Karpas-422 (cell line): ENCODE measurements at regions not wholly inside any gene's neighbourhood (a gene's known extent, or its start where the extent isn't known, plus 50 kb on each side); places are given as distances from the start of the nearest gene placed in this dataset.

Experiments used
- DNase-seq: peaks from one replicate; pipeline ENCODE4 v3.0.0-alpha.2; 2015
- H2AFZ ChIP-seq: fragments of 200-600 bp; sonication (generic); 2 replicates; pipeline ENCODE4 v1.6.1; 2014; ENCODE audit warnings: antibody characterized with exemption, low read length, mixed read lengths
- H3K27ac ChIP-seq: fragments of 200-600 bp; sonication (generic); 2 replicates; pipeline ENCODE4 v1.5.1; 2014; ENCODE audit warnings: mild to moderate bottlenecking, low read length, moderate library complexity
- H3K27me3 ChIP-seq: fragments of 200-600 bp; sonication (generic); 2 replicates; pipeline ENCODE4 v1.6.1; 2014; ENCODE audit warnings: low read length, mixed read lengths
- H3K36me3 ChIP-seq: fragments of 200-600 bp; sonication (generic); 2 replicates; pipeline ENCODE4 v1.6.1; 2014; ENCODE audit warnings: low read length, mixed read lengths; ENCODE audit not compliant: insufficient read depth
- H3K4me1 ChIP-seq: fragments of 200-600 bp; sonication (generic); 2 replicates; pipeline ENCODE4 v1.6.1; 2014; ENCODE audit warnings: mild to moderate bottlenecking, low read length, mixed read lengths
- H3K4me2 ChIP-seq: fragments of 200-600 bp; sonication (generic); 2 replicates; pipeline ENCODE4 v1.6.1; 2014; ENCODE audit warnings: low read length, low read depth, mild to moderate bottlenecking; ENCODE audit not compliant: poor library complexity, severe bottlenecking
- H3K4me3 ChIP-seq: fragments of 200-600 bp; sonication (generic); 2 replicates; pipeline ENCODE4 v1.5.1; 2014; ENCODE audit warnings: mild to moderate bottlenecking, antibody characterized with exemption, low read length, mixed read lengths
- H3K79me2 ChIP-seq: fragments of 200-600 bp; sonication (generic); 2 replicates; pipeline ENCODE4 v1.6.1; 2014; ENCODE audit warnings: mild to moderate bottlenecking, low read length, mixed read lengths
- H3K9ac ChIP-seq: fragments of 200-600 bp; sonication (generic); 2 replicates; pipeline ENCODE4 v1.6.0; 2014; ENCODE audit warnings: low read length
- H3K9me2 ChIP-seq: fragments of 200-600 bp; sonication (generic), shearing (Covaris generic); replicated peaks from 2 replicates; pipeline ENCODE4 v1.6.0; 2014; ENCODE audit warnings: mild to moderate bottlenecking, low read length, moderate library complexity; ENCODE audit not compliant: insufficient read depth
- H3K9me3 ChIP-seq: fragments of 300-700, 200-600 bp; sonication (generic); 2 replicates; pipeline ENCODE4 v1.6.1; 2014; ENCODE audit warnings: low read length, mixed read lengths
- H4K20me1 ChIP-seq: fragments of 200-600 bp; sonication (generic); 2 replicates; pipeline ENCODE4 v1.6.1; 2014; ENCODE audit warnings: mild to moderate bottlenecking, antibody characterized with exemption, low read length, low read depth; ENCODE audit not compliant: insufficient read depth

DNA sequence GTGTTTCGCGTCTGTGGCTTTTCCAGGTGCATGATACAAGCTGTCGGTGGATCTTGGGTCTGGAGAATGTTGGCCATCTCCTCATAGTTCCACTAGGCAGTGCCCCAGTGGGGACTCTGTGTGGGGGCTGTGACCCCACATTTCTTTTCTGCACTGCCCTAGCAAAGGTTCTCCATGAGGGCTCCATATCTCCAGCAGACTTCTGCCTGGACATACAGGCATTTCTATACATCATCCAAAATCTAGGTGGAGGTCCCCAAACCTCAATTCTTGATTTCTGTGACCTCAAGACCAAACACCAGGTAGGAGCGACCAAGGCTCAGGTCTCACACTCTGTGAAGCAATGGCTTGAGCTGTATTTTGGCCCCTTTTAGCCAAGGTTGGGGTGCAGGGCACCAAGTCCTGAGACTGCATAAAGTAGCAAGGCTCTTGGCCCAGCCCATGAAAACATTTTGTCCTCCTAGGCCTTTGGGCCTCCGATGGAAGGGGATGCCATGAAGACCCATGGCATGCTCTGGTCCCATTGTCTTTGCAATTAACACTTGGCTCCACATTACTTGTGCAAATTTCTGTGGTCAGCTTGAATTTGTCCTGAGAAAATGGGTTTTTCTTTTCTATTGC is 615.3 kb downstream of the ZBBX start:
- Histone ChIP-seq H2AFZ (no peak overlapping the region), H3K4me2 (no peak overlapping the region)
- no peak for DNase-seq

DNA sequence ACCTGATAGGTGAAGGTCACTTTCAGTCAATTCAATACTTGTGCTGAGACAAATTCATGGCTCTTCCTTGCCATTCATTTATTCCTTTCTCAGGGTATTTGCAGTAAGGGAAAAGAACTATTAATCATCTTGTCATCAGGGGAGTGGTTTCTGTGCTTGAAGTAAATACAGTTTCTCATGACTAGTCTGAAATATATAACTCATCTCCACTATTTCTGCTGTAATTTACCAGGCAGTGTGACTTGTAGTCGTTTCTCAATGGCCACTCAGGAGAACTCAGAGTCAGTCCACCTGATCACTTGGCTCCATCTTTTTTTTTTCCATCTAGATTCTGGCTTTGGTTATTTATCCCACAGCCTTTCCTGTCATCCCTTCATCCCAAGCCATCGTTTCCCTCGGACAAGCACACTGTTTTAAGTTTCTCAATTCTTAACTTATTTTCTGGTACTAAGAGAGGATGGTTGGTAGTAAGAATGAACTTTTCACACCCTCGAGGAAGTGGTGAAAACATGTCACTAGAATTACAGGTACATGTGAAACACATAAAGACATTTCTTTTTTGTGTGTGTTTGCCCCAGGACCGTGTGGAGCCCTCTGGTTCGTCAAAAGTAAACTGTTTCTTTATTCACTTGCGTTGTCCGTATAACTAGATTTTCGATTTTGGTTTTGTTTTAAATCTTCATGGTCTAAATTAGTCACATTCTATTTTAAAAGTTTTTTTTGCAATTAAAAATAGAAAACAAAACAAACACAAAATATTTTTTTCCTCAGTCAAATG is 620.2 kb downstream of the ZBBX start:
- Histone ChIP-seq H3K36me3 (no peaks in the 10 kb centered on the region), H3K27ac (no peak overlapping the region), H3K9me2 (no peaks in the 10 kb centered on the region), H3K4me3 (no peak overlapping the region), H3K79me2 (no peaks in the 10 kb centered on the region), H4K20me1 (no peaks in the 10 kb centered on the region), H2AFZ (no peak overlapping the region), H3K4me1 (no peaks in the 10 kb centered on the region), H3K4me2 (no peak overlapping the region), H3K9ac (no peak overlapping the region), H3K9me3 (peaks cover 4% of the 10 kb centered on the region; the same call in 1 of the 2 replicates), H3K27me3 (no peaks in the 10 kb centered on the region)
- no peak for DNase-seq

More for the DNA sequence above, 615.3 kb downstream of the ZBBX start:
- Histone ChIP-seq H3K9me3 (peaks cover 4% of the 10 kb centered on the region; the same call in 1 of the 2 replicates), H3K9ac (no peak overlapping the region), H3K4me1 (no peaks in the 10 kb centered on the region), H3K79me2 (no peaks in the 10 kb centered on the region), H4K20me1 (no peaks in the 10 kb centered on the region), H3K36me3 (no peaks in the 10 kb centered on the region), H3K27ac (no peak overlapping the region), H3K9me2 (no peaks in the 10 kb centered on the region), H3K4me3 (no peak overlapping the region), H3K27me3 (no peaks in the 10 kb centered on the region)

DNA sequence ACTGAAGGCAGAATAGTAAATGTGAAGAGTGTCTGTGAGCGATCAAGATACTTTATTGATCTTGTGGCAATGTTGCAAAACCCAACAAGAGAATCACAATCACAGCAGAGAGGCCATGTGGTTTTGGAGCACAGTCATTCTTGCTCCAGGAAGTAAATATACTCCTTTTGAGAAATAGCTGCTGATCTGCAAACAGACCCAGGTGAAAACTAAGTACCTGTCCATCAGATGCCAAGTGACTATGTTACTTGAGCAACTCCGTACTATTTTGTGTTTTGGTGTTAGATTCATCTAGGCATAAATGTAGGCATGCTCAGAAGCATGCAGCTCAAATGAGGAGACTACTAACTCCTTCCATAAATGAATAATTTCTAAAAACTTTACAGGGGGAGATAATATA is 627.9 kb downstream of the ZBBX start:
- DNase-seq = no peak
- no peaks in the 10 kb centered on the region for H3K36me3 ChIP-seq
- H3K27ac ChIP-seq = no peak overlapping the region
- H3K9me2 ChIP-seq = no peaks in the 10 kb centered on the region
- no peak overlapping the region for H3K4me2 ChIP-seq
- H3K9me3 ChIP-seq = no peaks in the 10 kb centered on the region; the same call in 1 of the 2 replicates
- no peak overlapping the region for H3K9ac ChIP-seq
- no peaks in the 10 kb centered on the region for H3K79me2 ChIP-seq
- H2AFZ ChIP-seq = no peak overlapping the region
- H3K27me3 ChIP-seq = peaks cover 3% of the 10 kb centered on the region; the same call in 1 of the 2 replicates
- no peaks in the 10 kb centered on the region for H3K4me1 ChIP-seq
- H4K20me1 ChIP-seq = no peaks in the 10 kb centered on the region
- H3K4me3 ChIP-seq = no peak overlapping the region

DNA sequence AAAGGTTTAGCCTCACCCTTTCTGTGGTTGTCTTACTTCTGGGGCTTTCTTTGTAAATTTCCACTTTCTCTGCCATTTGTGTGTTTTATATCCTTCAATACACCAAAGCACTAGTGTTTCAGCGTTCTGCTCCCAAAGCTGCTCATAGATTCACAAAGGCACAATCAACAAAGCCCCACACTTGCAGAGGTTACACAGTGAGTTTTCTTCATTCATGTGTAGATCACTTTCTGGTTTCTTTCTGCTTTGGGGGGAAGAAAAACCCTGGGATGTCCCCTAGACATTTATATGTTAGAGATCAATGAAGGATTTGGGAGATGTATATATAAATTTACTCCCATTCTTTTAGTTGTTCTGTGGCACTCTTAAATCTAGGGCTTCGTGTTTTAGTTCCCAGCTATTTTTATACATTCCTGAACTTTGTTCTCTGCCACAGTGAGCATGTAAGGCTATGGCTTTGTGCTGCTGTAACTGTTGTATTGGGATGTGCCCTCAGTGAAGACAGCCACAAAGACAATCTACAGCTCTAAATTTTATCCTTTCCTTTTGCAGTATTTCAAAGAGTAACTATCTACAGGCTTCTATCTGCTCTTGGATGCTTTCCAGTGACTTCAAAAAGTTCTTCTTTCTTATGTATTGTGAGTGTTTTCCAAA is 636.5 kb downstream of the ZBBX start:
- H3K4me2 ChIP-seq = no peak overlapping the region
- H2AFZ ChIP-seq = no peak overlapping the region
- no peaks in the 10 kb centered on the region for H4K20me1 ChIP-seq
- no peak for DNase-seq
- H3K27ac ChIP-seq = no peak overlapping the region
- H3K4me3 ChIP-seq = no peak overlapping the region
- H3K9me3 ChIP-seq = no peaks in the 10 kb centered on the region
- no peaks in the 10 kb centered on the region for H3K27me3 ChIP-seq
- H3K9ac ChIP-seq = no peak overlapping the region
- no peaks in the 10 kb centered on the region for H3K36me3 ChIP-seq
- H3K79me2 ChIP-seq = no peaks in the 10 kb centered on the region
- no peaks in the 10 kb centered on the region for H3K4me1 ChIP-seq
- no peaks in the 10 kb centered on the region for H3K9me2 ChIP-seq

DNA sequence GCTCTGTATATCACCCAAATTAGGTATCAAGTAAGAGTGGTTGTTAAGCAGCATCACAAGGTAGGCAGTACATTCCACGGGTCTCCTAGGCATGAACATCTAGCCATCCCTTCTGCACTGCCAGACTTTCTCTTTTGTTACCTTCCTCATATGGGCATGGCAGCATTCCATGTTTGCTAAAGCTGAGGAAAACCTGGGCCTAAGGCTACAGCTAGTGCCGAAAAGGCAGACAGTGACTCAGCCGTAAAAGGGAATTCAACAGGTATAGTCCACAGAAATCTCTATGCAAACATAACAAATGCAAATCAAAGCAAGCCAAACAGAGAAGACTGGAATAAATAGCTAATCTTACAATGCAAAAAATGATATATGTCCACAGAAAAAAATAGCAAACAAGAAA is 645.4 kb downstream of the ZBBX start:
- DNase-seq = no peak
- Histone ChIP-seq H3K9ac (no peak overlapping the region), H3K27ac (no peak overlapping the region), H4K20me1 (no peaks in the 10 kb centered on the region), H3K4me3 (no peak overlapping the region), H3K36me3 (no peaks in the 10 kb centered on the region), H3K9me3 (no peaks in the 10 kb centered on the region), H3K9me2 (no peaks in the 10 kb centered on the region), H3K79me2 (no peaks in the 10 kb centered on the region), H2AFZ (no peak overlapping the region), H3K4me1 (no peaks in the 10 kb centered on the region), H3K4me2 (no peak overlapping the region), H3K27me3 (no peaks in the 10 kb centered on the region)

DNA sequence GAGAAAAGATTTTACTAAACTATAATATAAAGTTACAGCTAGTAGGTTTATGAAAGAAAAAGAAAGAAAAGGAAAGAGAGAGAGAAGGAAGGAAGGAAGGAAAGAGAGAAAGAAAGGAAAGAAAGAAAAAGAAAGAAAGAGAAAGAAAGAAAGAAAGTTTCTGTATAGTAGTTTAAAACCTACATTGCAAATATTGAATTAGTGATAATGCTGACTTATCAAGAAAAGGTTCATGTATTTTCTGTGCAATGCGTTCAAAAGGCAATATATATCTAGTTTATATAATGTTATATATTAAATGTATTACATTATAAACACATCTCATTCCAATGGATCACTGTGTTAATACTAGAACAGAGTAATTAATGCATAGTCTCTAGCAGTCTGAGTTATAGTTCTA is 648.4 kb downstream of the ZBBX start:
- Histone ChIP-seq H3K9me3 (no peaks in the 10 kb centered on the region), H3K4me3 (no peak overlapping the region), H3K4me1 (no peaks in the 10 kb centered on the region), H3K9me2 (no peaks in the 10 kb centered on the region), H3K9ac (no peak overlapping the region), H3K79me2 (no peaks in the 10 kb centered on the region), H3K27me3 (no peaks in the 10 kb centered on the region), H2AFZ (no peak overlapping the region), H4K20me1 (no peaks in the 10 kb centered on the region), H3K4me2 (no peak overlapping the region), H3K36me3 (no peaks in the 10 kb centered on the region), H3K27ac (no peak overlapping the region)
- no peak for DNase-seq

DNA sequence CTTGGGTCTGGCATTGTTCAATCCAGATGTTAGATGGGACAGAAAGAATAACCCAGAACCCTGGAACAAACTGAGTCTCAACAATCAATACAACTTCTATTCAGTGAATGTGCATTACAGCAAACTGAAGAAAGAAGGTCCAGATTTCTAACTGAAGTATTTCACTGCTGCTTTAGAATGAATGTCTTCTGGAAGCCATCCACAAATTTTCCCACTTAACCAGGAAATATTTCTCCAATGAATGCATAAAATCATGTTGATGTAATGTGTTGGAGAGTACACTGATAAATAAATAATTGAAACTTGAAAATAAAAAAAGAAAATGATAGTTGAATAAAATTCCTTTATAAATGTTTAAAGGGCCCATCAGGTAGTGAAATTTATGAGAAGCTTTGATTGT is 658.6 kb downstream of the ZBBX start:
- no peaks in the 10 kb centered on the region for H3K36me3 ChIP-seq
- no peaks in the 10 kb centered on the region for H3K9me2 ChIP-seq
- no peak overlapping the region for H3K4me3 ChIP-seq
- no peak overlapping the region for H3K27ac ChIP-seq
- H3K79me2 ChIP-seq = no peaks in the 10 kb centered on the region
- H4K20me1 ChIP-seq = no peaks in the 10 kb centered on the region
- no peak overlapping the region for H3K4me2 ChIP-seq
- no peak for DNase-seq
- no peak overlapping the region for H2AFZ ChIP-seq
- H3K27me3 ChIP-seq = no peaks in the 10 kb centered on the region
- H3K9me3 ChIP-seq = no peaks in the 10 kb centered on the region
- H3K4me1 ChIP-seq = no peaks in the 10 kb centered on the region
- H3K9ac ChIP-seq = no peak overlapping the region

DNA sequence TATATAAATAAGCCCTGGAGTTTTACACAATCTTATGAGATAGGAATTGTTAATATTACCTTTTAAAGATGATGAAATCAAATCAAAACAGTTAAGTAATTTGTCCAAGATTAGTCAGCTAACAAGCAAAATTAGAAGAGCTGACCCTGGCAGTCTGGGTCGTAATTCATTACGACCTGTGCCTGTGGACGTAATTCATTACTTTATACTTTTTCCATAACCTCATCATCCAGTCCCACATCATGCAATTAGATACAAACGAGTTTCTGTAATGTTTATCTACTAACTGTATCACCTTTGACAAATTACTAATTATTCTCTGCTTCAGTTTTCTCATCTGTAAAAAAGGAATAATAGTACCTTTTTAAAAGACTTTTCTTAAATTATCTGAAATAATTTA is 665.9 kb downstream of the ZBBX start:
- H3K9me2 ChIP-seq = no peaks in the 10 kb centered on the region
- no peak overlapping the region for H3K4me3 ChIP-seq
- 0 out of 2 replicates have a peak, but pooled peaks cover 3% of the 10 kb centered on the region for H3K4me1 ChIP-seq
- no peaks in the 10 kb centered on the region for H3K9me3 ChIP-seq
- H3K27me3 ChIP-seq = no peaks in the 10 kb centered on the region
- H3K79me2 ChIP-seq = no peaks in the 10 kb centered on the region
- H3K36me3 ChIP-seq = no peaks in the 10 kb centered on the region
- H3K27ac ChIP-seq = no peak overlapping the region
- DNase-seq = no peak
- H2AFZ ChIP-seq = no peak overlapping the region
- H3K4me2 ChIP-seq = no peak overlapping the region
- no peaks in the 10 kb centered on the region for H4K20me1 ChIP-seq
- no peak overlapping the region for H3K9ac ChIP-seq
